H1 (cell line): ENCODE measurements at regions not wholly inside any gene's neighbourhood (a gene's known extent, or its start where the extent isn't known, plus 50 kb on each side); places are given as distances from the start of the nearest gene placed in this dataset.

ENCODE experiments used
- CHD1 ChIP-seq: IDR thresholded peaks from 2 replicates; pipeline ENCODE4 v1.6.1; 2012; ENCODE audit warnings: low read depth, low read length, improper control_type of control experiment
- NRF1 ChIP-seq: IDR thresholded peaks from 2 replicates; pipeline ENCODE4 v1.6.1; 2011; ENCODE audit warnings: mild to moderate bottlenecking, low read depth, low read length, improper control_type of control experiment
- RFX5 ChIP-seq: IDR thresholded peaks from 2 replicates; pipeline ENCODE4 v1.6.1; 2011; ENCODE audit warnings: low read depth, low read length, improper control_type of control experiment, borderline replicate concordance
- TF ChIP-seq, protein P1 (sequence below), 3 experiments: IDR thresholded peaks; 1 replicate in 2 of 3; 2 replicates in 1 of 3; pipeline versions ENCODE4 v1.5.1 to v1.6.1; 2011; ENCODE audit warnings: low read length in 3 of 3, mild to moderate bottlenecking in 3 of 3, inconsistent platforms in 2 of 3, low read depth in 1 of 3, moderate library complexity in 1 of 3; ENCODE audit not compliant: insufficient read depth in 1 of 3; ENCODE audit errors: control extremely low read depth in 1 of 3

- TF ChIP-seq, protein P1, sequence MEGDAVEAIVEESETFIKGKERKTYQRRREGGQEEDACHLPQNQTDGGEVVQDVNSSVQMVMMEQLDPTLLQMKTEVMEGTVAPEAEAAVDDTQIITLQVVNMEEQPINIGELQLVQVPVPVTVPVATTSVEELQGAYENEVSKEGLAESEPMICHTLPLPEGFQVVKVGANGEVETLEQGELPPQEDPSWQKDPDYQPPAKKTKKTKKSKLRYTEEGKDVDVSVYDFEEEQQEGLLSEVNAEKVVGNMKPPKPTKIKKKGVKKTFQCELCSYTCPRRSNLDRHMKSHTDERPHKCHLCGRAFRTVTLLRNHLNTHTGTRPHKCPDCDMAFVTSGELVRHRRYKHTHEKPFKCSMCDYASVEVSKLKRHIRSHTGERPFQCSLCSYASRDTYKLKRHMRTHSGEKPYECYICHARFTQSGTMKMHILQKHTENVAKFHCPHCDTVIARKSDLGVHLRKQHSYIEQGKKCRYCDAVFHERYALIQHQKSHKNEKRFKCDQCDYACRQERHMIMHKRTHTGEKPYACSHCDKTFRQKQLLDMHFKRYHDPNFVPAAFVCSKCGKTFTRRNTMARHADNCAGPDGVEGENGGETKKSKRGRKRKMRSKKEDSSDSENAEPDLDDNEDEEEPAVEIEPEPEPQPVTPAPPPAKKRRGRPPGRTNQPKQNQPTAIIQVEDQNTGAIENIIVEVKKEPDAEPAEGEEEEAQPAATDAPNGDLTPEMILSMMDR (IDR thresholded peaks at IDR 0.05; ENCODE audit: control extremely low read depth in 1 of 3, insufficient read depth in 1 of 3, low read depth in 1 of 3, low read length in 3 of 3) = no peak
- TF ChIP-seq CHD1 (no peak), RFX5 (no peak), NRF1 (no peak)
These were observed 1048.4 kb downstream of the TBC1D22A start for GRCh38 chr22:47810505-47811500.
